OCI-LY7 (cell line): ENCODE measurements at regions not wholly inside any gene's neighbourhood (a gene's known extent, or its start where the extent isn't known, plus 50 kb on each side); places are given as distances from the start of the nearest gene placed in this dataset.

Experiments
- BruUV-seq: library from RNA; stranded (reverse); fragments of 400-500 nt; replicated peaks from 2 replicates; lab custom pipeline; 2021; lab: Mats Ljungman, UMichigan
- CTCF ChIA-PET: fragments of 300-600 bp; sonication (Branson Sonifier 250); formaldehyde crosslinking; loops from one replicate; lab custom pipeline; 2022; ENCODE audit warnings: antibody characterized with exemption; ENCODE audit not compliant: unreplicated experiment; lab: Charles Lee
- POLR2A ChIA-PET: fragments of 300-600 bp; sonication (Branson Sonifier 250); formaldehyde crosslinking; loops from one replicate; lab custom pipeline; 2022; ENCODE audit warnings: antibody characterized with exemption; lab: Charles Lee
- DNase-seq: peaks from one replicate; pipeline ENCODE4 v3.0.0-alpha.2; 2015; ENCODE audit warnings: low spot score
- H2AFZ ChIP-seq: fragments of 200-600 bp; sonication (generic), shearing (Covaris generic); 2 replicates; pipeline ENCODE4 v1.6.1; 2014; ENCODE audit warnings: mild to moderate bottlenecking, antibody characterized with exemption, low read length, moderate library complexity
- H3K27ac ChIP-seq: fragments of 200-600 bp; sonication (generic); 2 replicates; pipeline ENCODE4 v1.5.1; 2014; ENCODE audit warnings: mixed run types, low read depth, mild to moderate bottlenecking, moderate library complexity, low read length, inconsistent platforms; ENCODE audit not compliant: poor library complexity, severe bottlenecking
- H3K36me3 ChIP-seq: fragments of 200-600 bp; sonication (generic); 2 replicates; pipeline ENCODE4 v1.6.1; 2014; ENCODE audit warnings: mild to moderate bottlenecking, antibody characterized with exemption, low read length, moderate library complexity, mixed read lengths; ENCODE audit not compliant: insufficient read depth
- H3K4me1 ChIP-seq: fragments of 200-600 bp; sonication (generic); 2 replicates; pipeline ENCODE4 v1.5.1; 2014; ENCODE audit warnings: mild to moderate bottlenecking, low read length; ENCODE audit not compliant: insufficient read depth, poor library complexity, severe bottlenecking
- H3K4me2 ChIP-seq: fragments of 200-600 bp; sonication (generic); 2 replicates; pipeline ENCODE4 v1.6.1; 2014; ENCODE audit warnings: mild to moderate bottlenecking, low read length
- H3K4me3 ChIP-seq: fragments of 200-600 bp; sonication (generic); 2 replicates; pipeline ENCODE4 v1.5.1; 2014; ENCODE audit warnings: mild to moderate bottlenecking, low read depth, low read length; ENCODE audit not compliant: poor library complexity, severe bottlenecking
- H3K79me2 ChIP-seq: fragments of 200-600 bp; sonication (generic); 2 replicates; pipeline ENCODE4 v1.6.1; 2016; ENCODE audit warnings: low read depth, mild to moderate bottlenecking, low read length, moderate library complexity, mixed read lengths; ENCODE audit not compliant: insufficient read depth
- H3K9me2 ChIP-seq: fragments of 200-600 bp; sonication (generic); 2 replicates; pipeline ENCODE4 v1.6.1; 2016; ENCODE audit warnings: mild to moderate bottlenecking, low read length, mixed read lengths; ENCODE audit not compliant: insufficient read depth
- H3K9me3 ChIP-seq: fragments of 200-600 bp; sonication (generic); 2 replicates; pipeline ENCODE4 v1.6.1; 2014; ENCODE audit warnings: mild to moderate bottlenecking, mixed run types, low read length, mixed read lengths
- H4K20me1 ChIP-seq: fragments of 200-600 bp; sonication (generic); 2 replicates; pipeline ENCODE4 v1.6.1; 2014; ENCODE audit warnings: mild to moderate bottlenecking, antibody characterized with exemption, low read length, moderate library complexity, mixed read lengths; ENCODE audit not compliant: insufficient read depth
- CTCF ChIP-seq: fragments of 200-600 bp; sonication (generic); conservative IDR thresholded peaks from 2 replicates; pipeline ENCODE4 v1.5.1; 2014; ENCODE audit warnings: mild to moderate bottlenecking, antibody characterized with exemption, low read length, moderate library complexity, mixed read lengths
- EZH2phosphoT487 ChIP-seq: fragments of 200-600 bp; sonication (generic); IDR thresholded peaks from 2 replicates; pipeline ENCODE4 v1.6.1; 2018; ENCODE audit warnings: low read depth, borderline replicate concordance, mild to moderate bottlenecking, mixed run types, antibody characterized with exemption, low read length, moderate library complexity, mixed read lengths
- intact Hi-C: fragments of 100-400 bp; cut with micrococcal nuclease; formaldehyde crosslinking; loops from one replicate; pipeline ENCODE4 v1.10.0; 2022; ENCODE audit not compliant: unreplicated experiment

GRCh38 chr5:143551820-143552251 is 148.3 kb upstream of the NR3C1 start:
- Histone ChIP-seq H3K4me3 (no peak overlapping the region), H4K20me1 (no peaks in the 10 kb centered on the region), H3K36me3 (no peaks in the 10 kb centered on the region), H3K4me2 (no peak overlapping the region), H3K4me1 (no peaks in the 10 kb centered on the region), H3K79me2 (no peaks in the 10 kb centered on the region), H3K9me2 (no peaks in the 10 kb centered on the region), H3K27ac (no peak overlapping the region), H2AFZ (peak overlapping the region; percentile 62; the same call in 1 of the 2 replicates), H3K9me3 (no peaks in the 10 kb centered on the region)
- intact Hi-C loops = no loop called here
- ChIA-PET CTCF (no interaction called here), POLR2A (interaction anchor here (0.6 to 1.7 kb wide), 3 partner anchors 10 to 63 kb away, joined by 3 to 4 read pairs (median 3); no protein-coding TSS in a partner anchor)
- no TSS peak for BruUV-seq
- TF ChIP-seq CTCF (no peak), EZH2phosphoT487 (no peak)
- DNase-seq = no peak

GRCh38 chr5:143550986-143551630 is 147.6 kb upstream of the NR3C1 start:
- intact Hi-C loops = no loop called here
- Histone ChIP-seq H3K9me2 (no peaks in the 10 kb centered on the region), H3K36me3 (no peaks in the 10 kb centered on the region), H3K79me2 (no peaks in the 10 kb centered on the region), H3K27ac (no peak overlapping the region), H3K4me2 (no peak overlapping the region), H3K4me3 (no peak overlapping the region), H2AFZ (no peak overlapping the region), H3K4me1 (no peaks in the 10 kb centered on the region), H4K20me1 (no peaks in the 10 kb centered on the region), H3K9me3 (no peaks in the 10 kb centered on the region)
- no TSS peak for BruUV-seq
- POLR2A ChIA-PET = interaction anchor here (0.6 to 1.3 kb wide), 3 partner anchors 9 to 36 kb away, joined by 3 read pairs; no protein-coding TSS in a partner anchor
- DNase-seq = no peak
- CTCF ChIA-PET = no interaction called here
- TF ChIP-seq EZH2phosphoT487 (no peak), CTCF (no peak)

- no peak for TF ChIP-seq EZH2phosphoT487
- TF ChIP-seq CTCF = no peak
- H3K36me3 ChIP-seq = no peaks in the 10 kb centered on the region
- peak overlapping the region; percentile 37; the same call in 1 of the 2 replicates for H2AFZ ChIP-seq
- H3K4me2 ChIP-seq = no peak overlapping the region
- ChIA-PET CTCF (no interaction called here), POLR2A (interaction anchor here (0.7 to 1.1 kb wide), 3 partner anchors 12 to 160 kb away, joined by 3 to 4 read pairs (median 3); no protein-coding TSS in a partner anchor)
- no peaks in the 10 kb centered on the region for H3K9me3 ChIP-seq
- intact Hi-C loops = no loop called here
- H3K79me2 ChIP-seq = no peaks in the 10 kb centered on the region
- no peaks in the 10 kb centered on the region for H3K4me1 ChIP-seq
- no peaks in the 10 kb centered on the region for H3K9me2 ChIP-seq
- no TSS peak for BruUV-seq
- DNase-seq = no peak
- H3K4me3 ChIP-seq = no peak overlapping the region
- no peaks in the 10 kb centered on the region for H4K20me1 ChIP-seq
- H3K27ac ChIP-seq = no peak overlapping the region
Observed at GRCh38 chr5:143547342-143547741, 143.9 kb upstream of the NR3C1 start.
